Neural cell (in vitro differentiated cells): ENCODE measurements at regions not wholly inside any gene's neighbourhood (a gene's known extent, or its start where the extent isn't known, plus 50 kb on each side); places are given as distances from the start of the nearest gene placed in this dataset.

ENCODE experiments used
- H2AFZ ChIP-seq: fragments of 200-600, 300-800 bp; sonication (generic), shearing (Covaris generic); 2 replicates; pipeline ENCODE4 v1.6.0; 2014; ENCODE audit warnings: low read depth, mild to moderate bottlenecking, antibody characterized with exemption, low read length, moderate library complexity
- H3F3A ChIP-seq: fragments of 200-600 bp; shearing (Covaris generic); 2 replicates; pipeline ENCODE4 v1.6.1; 2016; ENCODE audit warnings: mild to moderate bottlenecking, moderate library complexity, mixed read lengths, antibody characterized with exemption, low read length; ENCODE audit not compliant: insufficient read depth, poor library complexity, severe bottlenecking
- H3K27ac ChIP-seq: fragments of 200-600, 300-800 bp; sonication (generic), shearing (Covaris generic); 2 replicates; pipeline ENCODE4 v1.5.1; 2014; ENCODE audit warnings: mild to moderate bottlenecking, low read length, moderate library complexity
- H3K27me3 ChIP-seq: fragments of 300-800, 200-600 bp; sonication (generic), shearing (Covaris generic); 2 replicates; pipeline ENCODE4 v1.6.0; 2014; ENCODE audit warnings: mild to moderate bottlenecking, low read depth, low read length, moderate library complexity; ENCODE audit not compliant: insufficient read depth
- H3K36me3 ChIP-seq: fragments of 300-800, 200-600 bp; sonication (generic), shearing (Covaris generic); 2 replicates; pipeline ENCODE4 v1.5.1; 2014; ENCODE audit warnings: mild to moderate bottlenecking, antibody characterized with exemption, low read length, moderate library complexity; ENCODE audit not compliant: insufficient read depth
- H3K4me2 ChIP-seq: fragments of 300-800, 200-600 bp; sonication (generic), shearing (Covaris generic); 2 replicates; pipeline ENCODE4 v1.6.0; 2014; ENCODE audit warnings: mild to moderate bottlenecking, low read length
- H3K4me3 ChIP-seq: fragments of 300-800, 200-600 bp; sonication (generic), shearing (Covaris generic); 2 replicates; pipeline ENCODE4 v1.5.1; 2014; ENCODE audit warnings: mild to moderate bottlenecking, low read length, moderate library complexity
- H3K79me2 ChIP-seq: fragments of 200-600 bp; shearing (Covaris generic); replicated peaks from 2 replicates; pipeline ENCODE4 v1.6.0; 2014; ENCODE audit warnings: mild to moderate bottlenecking, low read length, moderate library complexity; ENCODE audit not compliant: insufficient read depth
- H3K9ac ChIP-seq: fragments of 300-800, 200-600 bp; sonication (generic), shearing (Covaris generic); 2 replicates; pipeline ENCODE4 v1.6.1; 2016; ENCODE audit warnings: mild to moderate bottlenecking, low read length, mixed read lengths
- H3K9me2 ChIP-seq: fragments of 200-600 bp; shearing (Covaris generic); 2 replicates; pipeline ENCODE4 v1.6.1; 2016; ENCODE audit warnings: mild to moderate bottlenecking, low read length, mixed read lengths; ENCODE audit not compliant: insufficient read depth
- H3K9me3 ChIP-seq: fragments of 200-600, 300-800 bp; sonication (generic), shearing (Covaris generic); 2 replicates; pipeline ENCODE4 v1.6.1; 2016; ENCODE audit warnings: mild to moderate bottlenecking, mixed run types, low read length, moderate library complexity, mixed read lengths
- H4K20me1 ChIP-seq: fragments of 200-600 bp; shearing (Covaris generic); 2 replicates; pipeline ENCODE4 v1.6.1; 2016; ENCODE audit warnings: mild to moderate bottlenecking, mixed run types; ENCODE audit not compliant: insufficient read depth
- EP300 ChIP-seq: fragments of 450-650 bp; conservative IDR thresholded peaks from 2 replicates; pipeline ENCODE4 v1.6.1; 2014; ENCODE audit warnings: antibody characterized with exemption, mild to moderate bottlenecking, moderate library complexity; ENCODE audit not compliant: poor library complexity, severe bottlenecking
- EZH2 ChIP-seq: fragments of 200-600, 300-800 bp; shearing (Covaris generic), sonication (generic); IDR thresholded peaks from 2 replicates; pipeline ENCODE4 v1.6.1; 2014; ENCODE audit warnings: antibody characterized with exemption, low read length, borderline replicate concordance, mild to moderate bottlenecking; ENCODE audit not compliant: insufficient read depth, poor library complexity, severe bottlenecking
- MXI1 ChIP-seq: fragments of 450-650 bp; conservative IDR thresholded peaks from 2 replicates; pipeline ENCODE4 v1.6.1; 2014; ENCODE audit warnings: antibody characterized with exemption, mild to moderate bottlenecking; ENCODE audit not compliant: poor library complexity, severe bottlenecking
- POLR2AphosphoS5 ChIP-seq: IDR thresholded peaks from 2 replicates; pipeline ENCODE4 v1.6.1; 2012
- RAD21 ChIP-seq: fragments of 450-650 bp; conservative IDR thresholded peaks from 2 replicates; pipeline ENCODE4 v1.6.1; 2014; ENCODE audit warnings: antibody characterized with exemption, mild to moderate bottlenecking, moderate library complexity
- SMC3 ChIP-seq: fragments of 450-650 bp; conservative IDR thresholded peaks from 2 replicates; pipeline ENCODE4 v1.6.1; 2014; ENCODE audit warnings: antibody characterized with exemption, mild to moderate bottlenecking, moderate library complexity; ENCODE audit not compliant: poor library complexity
- TAF1 ChIP-seq: IDR thresholded peaks from 2 replicates; pipeline ENCODE4 v1.6.1; 2012; ENCODE audit warnings: low read depth
- TF ChIP-seq, protein P1 (sequence below): fragments of 450-650 bp; IDR thresholded peaks from 2 replicates; pipeline ENCODE4 v1.5.1; 2014; ENCODE audit warnings: antibody characterized with exemption, mild to moderate bottlenecking, moderate library complexity; ENCODE audit not compliant: poor library complexity, severe bottlenecking
- TF ChIP-seq, protein P2 (sequence below): IDR thresholded peaks from 2 replicates; pipeline ENCODE4 v1.6.1; 2012; ENCODE audit warnings: borderline replicate concordance

GRCh38 chr20:63087236-63087871 lies 80.6 kb upstream of the BHLHE23 start:
- H3K27ac ChIP-seq: no peak overlapping the region
- H3K4me2 ChIP-seq: no peak overlapping the region
- no peak overlapping the region for H3K4me3 ChIP-seq
- H3K9me3 ChIP-seq: no peaks in the 10 kb centered on the region
- no peaks in the 10 kb centered on the region for H4K20me1 ChIP-seq
- H3K36me3 ChIP-seq: no peaks in the 10 kb centered on the region
- H3K27me3 ChIP-seq: peaks cover 5% of the 10 kb centered on the region
- H3F3A ChIP-seq: no peaks in the 10 kb centered on the region
- H3K9me2 ChIP-seq: no peaks in the 10 kb centered on the region
- H3K79me2 ChIP-seq: no peaks in the 10 kb centered on the region
- H3K9ac ChIP-seq: no peak overlapping the region
- TF ChIP-seq EP300 (no peak), POLR2AphosphoS5 (no peak), SMC3 (no peak), MXI1 (no peak), EZH2 (no peak), TAF1 (no peak), RAD21 (no peak)
- TF ChIP-seq, protein P1, sequence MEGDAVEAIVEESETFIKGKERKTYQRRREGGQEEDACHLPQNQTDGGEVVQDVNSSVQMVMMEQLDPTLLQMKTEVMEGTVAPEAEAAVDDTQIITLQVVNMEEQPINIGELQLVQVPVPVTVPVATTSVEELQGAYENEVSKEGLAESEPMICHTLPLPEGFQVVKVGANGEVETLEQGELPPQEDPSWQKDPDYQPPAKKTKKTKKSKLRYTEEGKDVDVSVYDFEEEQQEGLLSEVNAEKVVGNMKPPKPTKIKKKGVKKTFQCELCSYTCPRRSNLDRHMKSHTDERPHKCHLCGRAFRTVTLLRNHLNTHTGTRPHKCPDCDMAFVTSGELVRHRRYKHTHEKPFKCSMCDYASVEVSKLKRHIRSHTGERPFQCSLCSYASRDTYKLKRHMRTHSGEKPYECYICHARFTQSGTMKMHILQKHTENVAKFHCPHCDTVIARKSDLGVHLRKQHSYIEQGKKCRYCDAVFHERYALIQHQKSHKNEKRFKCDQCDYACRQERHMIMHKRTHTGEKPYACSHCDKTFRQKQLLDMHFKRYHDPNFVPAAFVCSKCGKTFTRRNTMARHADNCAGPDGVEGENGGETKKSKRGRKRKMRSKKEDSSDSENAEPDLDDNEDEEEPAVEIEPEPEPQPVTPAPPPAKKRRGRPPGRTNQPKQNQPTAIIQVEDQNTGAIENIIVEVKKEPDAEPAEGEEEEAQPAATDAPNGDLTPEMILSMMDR: no peak
- TF ChIP-seq, protein P2, sequence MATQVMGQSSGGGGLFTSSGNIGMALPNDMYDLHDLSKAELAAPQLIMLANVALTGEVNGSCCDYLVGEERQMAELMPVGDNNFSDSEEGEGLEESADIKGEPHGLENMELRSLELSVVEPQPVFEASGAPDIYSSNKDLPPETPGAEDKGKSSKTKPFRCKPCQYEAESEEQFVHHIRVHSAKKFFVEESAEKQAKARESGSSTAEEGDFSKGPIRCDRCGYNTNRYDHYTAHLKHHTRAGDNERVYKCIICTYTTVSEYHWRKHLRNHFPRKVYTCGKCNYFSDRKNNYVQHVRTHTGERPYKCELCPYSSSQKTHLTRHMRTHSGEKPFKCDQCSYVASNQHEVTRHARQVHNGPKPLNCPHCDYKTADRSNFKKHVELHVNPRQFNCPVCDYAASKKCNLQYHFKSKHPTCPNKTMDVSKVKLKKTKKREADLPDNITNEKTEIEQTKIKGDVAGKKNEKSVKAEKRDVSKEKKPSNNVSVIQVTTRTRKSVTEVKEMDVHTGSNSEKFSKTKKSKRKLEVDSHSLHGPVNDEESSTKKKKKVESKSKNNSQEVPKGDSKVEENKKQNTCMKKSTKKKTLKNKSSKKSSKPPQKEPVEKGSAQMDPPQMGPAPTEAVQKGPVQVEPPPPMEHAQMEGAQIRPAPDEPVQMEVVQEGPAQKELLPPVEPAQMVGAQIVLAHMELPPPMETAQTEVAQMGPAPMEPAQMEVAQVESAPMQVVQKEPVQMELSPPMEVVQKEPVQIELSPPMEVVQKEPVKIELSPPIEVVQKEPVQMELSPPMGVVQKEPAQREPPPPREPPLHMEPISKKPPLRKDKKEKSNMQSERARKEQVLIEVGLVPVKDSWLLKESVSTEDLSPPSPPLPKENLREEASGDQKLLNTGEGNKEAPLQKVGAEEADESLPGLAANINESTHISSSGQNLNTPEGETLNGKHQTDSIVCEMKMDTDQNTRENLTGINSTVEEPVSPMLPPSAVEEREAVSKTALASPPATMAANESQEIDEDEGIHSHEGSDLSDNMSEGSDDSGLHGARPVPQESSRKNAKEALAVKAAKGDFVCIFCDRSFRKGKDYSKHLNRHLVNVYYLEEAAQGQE: no peak
- H2AFZ ChIP-seq: no peak overlapping the region

- Histone ChIP-seq H3K36me3 (no peaks in the 10 kb centered on the region), H4K20me1 (no peaks in the 10 kb centered on the region), H3K27me3 (peaks cover 9% of the 10 kb centered on the region), H3K9ac (no peak overlapping the region), H3K9me3 (no peaks in the 10 kb centered on the region), H3K27ac (no peak overlapping the region), H3K4me3 (no peak overlapping the region), H3F3A (no peaks in the 10 kb centered on the region), H3K4me2 (no peak overlapping the region), H3K79me2 (no peaks in the 10 kb centered on the region), H2AFZ (no peak overlapping the region), H3K9me2 (no peaks in the 10 kb centered on the region)
- TF ChIP-seq, protein P2: no peak
- TF ChIP-seq TAF1 (no peak), EP300 (no peak), MXI1 (no peak), POLR2AphosphoS5 (no peak), EZH2 (no peak), RAD21 (no peak), SMC3 (no peak)
- TF ChIP-seq, protein P1: no peak
These were observed 79.9 kb upstream of the BHLHE23 start for GRCh38 chr20:63086421-63087235.
